IMR-90 (cell line): ENCODE measurements at regions not wholly inside any gene's neighbourhood (a gene's known extent, or its start where the extent isn't known, plus 50 kb on each side); places are given as distances from the start of the nearest gene placed in this dataset.

Experiments used
- ATAC-seq: fragments of 200-7000 bp; cut with Tn5 transposase; 2 replicates; pipeline ENCODE4 v1.9.1; 2020; ENCODE audit warnings: low read depth, mild to moderate bottlenecking, moderate library complexity
- BruUV-seq: library from RNA; stranded (reverse); fragments of 400-500 nt; replicated peaks from 2 replicates; lab custom pipeline; 2021; lab: Mats Ljungman, UMichigan
- CTCF ChIA-PET: fragments of 300-600 bp; formaldehyde crosslinking; extraction: SDS; loops from one replicate; lab custom pipeline; 2021; ENCODE audit warnings: antibody characterized with exemption; lab: Yijun Ruan, JAX
- POLR2A ChIA-PET: fragments of 300-600 bp; sonication (Branson Sonifier 250); formaldehyde crosslinking; loops from one replicate; lab custom pipeline; 2022; ENCODE audit warnings: antibody characterized with exemption; ENCODE audit not compliant: unreplicated experiment; lab: Charles Lee
- DNase-seq: peaks from one replicate; pipeline ENCODE4 v3.0.0; 2013
- H2AFZ ChIP-seq: replicated peaks from 2 replicates; pipeline ENCODE3; 2013; ENCODE audit warnings: low read length, mild to moderate bottlenecking; ENCODE audit not compliant: poor library complexity
- H2AK5ac ChIP-seq: 2 replicates; pipeline ENCODE4 v1.6.1; 2013; ENCODE audit warnings: low read depth, low read length, inconsistent platforms
- H2AK9ac ChIP-seq: replicated peaks from 2 replicates; pipeline ENCODE3; 2013; ENCODE audit warnings: mild to moderate bottlenecking, low read depth, low read length, moderate library complexity; ENCODE audit not compliant: poor library complexity
- H2BK120ac ChIP-seq: 2 replicates; pipeline ENCODE4 v1.6.1; 2013; ENCODE audit warnings: low read depth, low read length, inconsistent platforms
- H2BK15ac ChIP-seq: 3 replicates; pipeline ENCODE4 v1.6.1; 2013; ENCODE audit warnings: low read depth, low read length, inconsistent platforms
- H2BK20ac ChIP-seq: 2 replicates; pipeline ENCODE4 v1.6.1; 2013; ENCODE audit warnings: low read depth, mild to moderate bottlenecking, inconsistent platforms, low read length, moderate library complexity
- H2BK5ac ChIP-seq: 2 replicates; pipeline ENCODE4 v1.6.1; 2013; ENCODE audit warnings: mild to moderate bottlenecking, low read depth, low read length, inconsistent platforms; ENCODE audit not compliant: poor library complexity, severe bottlenecking
- H3K14ac ChIP-seq: replicated peaks from 2 replicates; pipeline ENCODE4 v1.6.1; 2013; ENCODE audit warnings: low read depth, low read length, inconsistent platforms
- H3K18ac ChIP-seq: 2 replicates; pipeline ENCODE4 v1.6.1; 2013; ENCODE audit warnings: low read depth, low read length, control low read depth
- H3K23ac ChIP-seq: 2 replicates; pipeline ENCODE4 v1.6.1; 2013; ENCODE audit warnings: low read depth, low read length, inconsistent platforms
- H3K27ac ChIP-seq: 2 replicates; pipeline ENCODE4 v1.5.1; 2013; ENCODE audit warnings: mild to moderate bottlenecking, control low read depth, low read length; ENCODE audit not compliant: insufficient read depth
- H3K27me3 ChIP-seq: 2 replicates; pipeline ENCODE4 v1.6.1; 2013; ENCODE audit warnings: low read length; ENCODE audit not compliant: control insufficient read depth, insufficient read depth
- H3K36me3 ChIP-seq: 2 replicates; pipeline ENCODE4 v1.6.1; 2013; ENCODE audit warnings: low read length, mixed read lengths; ENCODE audit not compliant: control insufficient read depth, insufficient read depth
- H3K4ac ChIP-seq: 2 replicates; pipeline ENCODE4 v1.6.1; 2013; ENCODE audit warnings: low read depth, low read length, inconsistent platforms
- H3K4me1 ChIP-seq: 2 replicates; pipeline ENCODE4 v1.6.1; 2013; ENCODE audit warnings: low read length, mixed read lengths; ENCODE audit not compliant: control insufficient read depth, insufficient read depth
- H3K4me2 ChIP-seq: 2 replicates; pipeline ENCODE4 v1.6.1; 2013; ENCODE audit warnings: low read depth, mild to moderate bottlenecking, control low read depth, low read length, moderate library complexity
- H3K4me3 ChIP-seq: 2 replicates; pipeline ENCODE4 v1.5.1; 2013; ENCODE audit warnings: low read depth, mild to moderate bottlenecking, control low read depth, low read length, moderate library complexity; ENCODE audit not compliant: insufficient read depth
- H3K56ac ChIP-seq: 2 replicates; pipeline ENCODE4 v1.6.1; 2013; ENCODE audit warnings: low read length, inconsistent platforms; ENCODE audit not compliant: insufficient read depth; ENCODE audit errors: extremely low read depth
- H3K79me1 ChIP-seq, 2 experiments: 2 replicates each; pipeline ENCODE4 v1.6.1; 2013; ENCODE audit warnings: low read length in 2 of 2, inconsistent platforms in 1 of 2, low read depth in 1 of 2
- H3K9ac ChIP-seq: 2 replicates; pipeline ENCODE4 v1.6.1; 2013; ENCODE audit warnings: low read depth, low read length, control low read depth
- H3K9me1 ChIP-seq: 2 replicates; pipeline ENCODE4 v1.6.1; 2013; ENCODE audit warnings: low read length, inconsistent platforms; ENCODE audit not compliant: insufficient read depth
- H3K9me3 ChIP-seq: 2 replicates; pipeline ENCODE4 v1.6.1; 2013; ENCODE audit warnings: low read length; ENCODE audit not compliant: control insufficient read depth, insufficient read depth
- H4K20me1 ChIP-seq: 2 replicates; pipeline ENCODE4 v1.6.1; 2013; ENCODE audit warnings: low read length, inconsistent platforms; ENCODE audit not compliant: insufficient read depth
- H4K5ac ChIP-seq: 2 replicates; pipeline ENCODE4 v1.6.1; 2013; ENCODE audit warnings: mild to moderate bottlenecking, low read depth, low read length, control low read depth
- H4K8ac ChIP-seq, 2 experiments: 2 replicates each; pipeline ENCODE4 v1.6.1; 2013; ENCODE audit warnings: low read depth in 2 of 2, low read length in 2 of 2, control low read depth in 1 of 2, inconsistent platforms in 1 of 2
- H4K91ac ChIP-seq: 2 replicates; pipeline ENCODE4 v1.6.1; 2013; ENCODE audit warnings: low read depth, low read length, inconsistent platforms; ENCODE audit not compliant: insufficient read depth
- MAZ ChIP-seq: IDR thresholded peaks from 2 replicates; pipeline ENCODE4 v1.6.1; 2012; ENCODE audit warnings: low read depth, mild to moderate bottlenecking, low read length, improper control_type of control experiment, moderate library complexity, borderline replicate concordance
- RAD21 ChIP-seq: IDR thresholded peaks from 2 replicates; pipeline ENCODE4 v1.6.1; 2012; ENCODE audit warnings: low read length, improper control_type of control experiment
- SMC3 ChIP-seq: fragments of 150-350 bp; IDR thresholded peaks from 2 replicates; pipeline ENCODE4 v1.6.1; 2016; ENCODE audit warnings: low read depth, mild to moderate bottlenecking, antibody characterized with exemption, low read length, moderate library complexity
- WGBS, 2 experiments: methylation state at CpG; one replicate each; pipeline versions ENCODE4 v1.1.5 to v1.1.7; 2013; ENCODE audit warnings: missing lambda C conversion rate in 2 of 2; ENCODE audit not compliant: insufficient read length in 1 of 2; ENCODE audit errors: extremely low coverage in 2 of 2; 5-methylcytosine and 5-hydroxymethylcytosine counted together
- dilution Hi-C: fragments of 300-500 bp; cut with HindIII; formaldehyde crosslinking; loops from one replicate; pipeline ENCODE4 v1.14.3; 2018; ENCODE audit warnings: low sequenced_read_pairs; ENCODE audit not compliant: unreplicated experiment
- in situ Hi-C: fragments of 300-500 bp; cut with MboI; formaldehyde crosslinking; loops from 3 replicates; pipeline ENCODE4 v1.14.3; 2019; ENCODE audit warnings: low sequenced_read_pairs, inconsistent platforms, mixed read lengths
- intact Hi-C: fragments of 100-400 bp; cut with micrococcal nuclease; formaldehyde crosslinking; loops from 2 replicates; pipeline ENCODE4 v1.10.0; 2022

DNA sequence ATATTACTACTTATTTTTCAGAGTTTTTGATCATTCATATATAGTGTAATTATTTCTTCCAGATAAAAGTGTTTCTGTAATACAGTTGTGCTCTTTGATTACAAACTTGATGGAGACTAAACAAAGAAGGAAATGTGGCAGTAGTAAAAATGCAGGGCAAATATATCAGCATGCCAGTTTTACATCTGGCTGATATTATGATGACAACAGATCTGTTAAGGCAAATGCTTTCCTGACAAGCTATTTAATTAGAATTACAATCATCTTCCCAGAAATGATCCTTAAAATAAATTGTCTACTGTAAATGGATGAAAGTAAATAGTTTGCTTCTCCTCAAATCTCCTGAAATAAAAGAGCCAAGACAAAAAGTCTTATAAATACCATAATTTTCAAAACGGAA is 1659.8 kb downstream of the BRINP3 start:
- no peak for ATAC-seq
- H3K27ac ChIP-seq: no peak overlapping the region
- CTCF ChIA-PET: no interaction called here

More for the DNA sequence above, 1659.8 kb downstream of the BRINP3 start:
- Histone ChIP-seq H4K20me1 (no peaks in the 10 kb centered on the region), H3K4me3 (no peak overlapping the region), H2AFZ (no peak overlapping the region), H4K5ac (no peak overlapping the region), H3K4ac (no peak overlapping the region), H4K91ac (no peak overlapping the region), H2BK20ac (no peak overlapping the region), H3K27me3 (no peaks in the 10 kb centered on the region), H4K8ac (no peak overlapping the region), H3K18ac (no peak overlapping the region), H3K56ac (no peak overlapping the region), H3K9ac (no peak overlapping the region), H3K9me3 (no peaks in the 10 kb centered on the region), H2BK120ac (no peak overlapping the region), H3K9me1 (no peaks in the 10 kb centered on the region), H3K36me3 (no peaks in the 10 kb centered on the region), H3K79me1 (no peaks in the 10 kb centered on the region), H3K4me2 (no peak overlapping the region), H3K4me1 (no peaks in the 10 kb centered on the region), H3K14ac (no peak overlapping the region), H2AK9ac (no peak overlapping the region), H2BK15ac (no peak overlapping the region), H3K23ac (no peak overlapping the region), H2AK5ac (no peak overlapping the region), H2BK5ac (no peak overlapping the region)
- no peak for TF ChIP-seq SMC3
- TF ChIP-seq RAD21: no peak
- no peak for TF ChIP-seq MAZ
- in situ Hi-C loops: no loop called here
- POLR2A ChIA-PET: no interaction called here
- DNase-seq: no peak
- BruUV-seq: no TSS peak
- no CpG with 5 or more reads among the region's 1 CpG for WGBS, 2 experiments
- dilution Hi-C loops: no loop called here
- intact Hi-C loops: no loop called here
